ENCODE measurements at regions not wholly inside any gene's neighbourhood (a gene's known extent, or its start where the extent isn't known, plus 50 kb on each side); places are given as distances from the start of the nearest gene placed in this dataset.

DNA sequence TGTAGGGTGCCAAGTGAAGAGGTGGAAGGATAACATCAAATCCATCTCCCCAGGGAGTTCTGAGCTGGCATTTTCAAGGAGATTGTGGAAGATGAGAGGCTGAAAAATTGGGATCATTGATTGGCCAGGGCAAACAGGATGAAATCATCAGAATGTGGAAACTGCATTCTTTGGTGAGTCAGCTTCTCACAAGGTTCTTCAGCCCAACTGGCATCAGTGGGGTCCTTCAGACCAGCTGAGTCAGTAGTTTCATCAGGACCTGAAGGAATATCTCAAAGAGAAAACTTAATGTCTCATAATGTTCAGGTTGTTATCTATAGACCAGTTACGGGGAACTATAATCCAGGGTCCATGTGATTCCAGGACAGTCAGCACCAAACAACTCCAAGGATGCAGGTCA lies 195.8 kb downstream of the HAO1 start:
- TF ChIP-seq, protein P1, sequence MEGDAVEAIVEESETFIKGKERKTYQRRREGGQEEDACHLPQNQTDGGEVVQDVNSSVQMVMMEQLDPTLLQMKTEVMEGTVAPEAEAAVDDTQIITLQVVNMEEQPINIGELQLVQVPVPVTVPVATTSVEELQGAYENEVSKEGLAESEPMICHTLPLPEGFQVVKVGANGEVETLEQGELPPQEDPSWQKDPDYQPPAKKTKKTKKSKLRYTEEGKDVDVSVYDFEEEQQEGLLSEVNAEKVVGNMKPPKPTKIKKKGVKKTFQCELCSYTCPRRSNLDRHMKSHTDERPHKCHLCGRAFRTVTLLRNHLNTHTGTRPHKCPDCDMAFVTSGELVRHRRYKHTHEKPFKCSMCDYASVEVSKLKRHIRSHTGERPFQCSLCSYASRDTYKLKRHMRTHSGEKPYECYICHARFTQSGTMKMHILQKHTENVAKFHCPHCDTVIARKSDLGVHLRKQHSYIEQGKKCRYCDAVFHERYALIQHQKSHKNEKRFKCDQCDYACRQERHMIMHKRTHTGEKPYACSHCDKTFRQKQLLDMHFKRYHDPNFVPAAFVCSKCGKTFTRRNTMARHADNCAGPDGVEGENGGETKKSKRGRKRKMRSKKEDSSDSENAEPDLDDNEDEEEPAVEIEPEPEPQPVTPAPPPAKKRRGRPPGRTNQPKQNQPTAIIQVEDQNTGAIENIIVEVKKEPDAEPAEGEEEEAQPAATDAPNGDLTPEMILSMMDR (IDR thresholded peaks at IDR 0.05): no peak
- TF ChIP-seq, protein P2, sequence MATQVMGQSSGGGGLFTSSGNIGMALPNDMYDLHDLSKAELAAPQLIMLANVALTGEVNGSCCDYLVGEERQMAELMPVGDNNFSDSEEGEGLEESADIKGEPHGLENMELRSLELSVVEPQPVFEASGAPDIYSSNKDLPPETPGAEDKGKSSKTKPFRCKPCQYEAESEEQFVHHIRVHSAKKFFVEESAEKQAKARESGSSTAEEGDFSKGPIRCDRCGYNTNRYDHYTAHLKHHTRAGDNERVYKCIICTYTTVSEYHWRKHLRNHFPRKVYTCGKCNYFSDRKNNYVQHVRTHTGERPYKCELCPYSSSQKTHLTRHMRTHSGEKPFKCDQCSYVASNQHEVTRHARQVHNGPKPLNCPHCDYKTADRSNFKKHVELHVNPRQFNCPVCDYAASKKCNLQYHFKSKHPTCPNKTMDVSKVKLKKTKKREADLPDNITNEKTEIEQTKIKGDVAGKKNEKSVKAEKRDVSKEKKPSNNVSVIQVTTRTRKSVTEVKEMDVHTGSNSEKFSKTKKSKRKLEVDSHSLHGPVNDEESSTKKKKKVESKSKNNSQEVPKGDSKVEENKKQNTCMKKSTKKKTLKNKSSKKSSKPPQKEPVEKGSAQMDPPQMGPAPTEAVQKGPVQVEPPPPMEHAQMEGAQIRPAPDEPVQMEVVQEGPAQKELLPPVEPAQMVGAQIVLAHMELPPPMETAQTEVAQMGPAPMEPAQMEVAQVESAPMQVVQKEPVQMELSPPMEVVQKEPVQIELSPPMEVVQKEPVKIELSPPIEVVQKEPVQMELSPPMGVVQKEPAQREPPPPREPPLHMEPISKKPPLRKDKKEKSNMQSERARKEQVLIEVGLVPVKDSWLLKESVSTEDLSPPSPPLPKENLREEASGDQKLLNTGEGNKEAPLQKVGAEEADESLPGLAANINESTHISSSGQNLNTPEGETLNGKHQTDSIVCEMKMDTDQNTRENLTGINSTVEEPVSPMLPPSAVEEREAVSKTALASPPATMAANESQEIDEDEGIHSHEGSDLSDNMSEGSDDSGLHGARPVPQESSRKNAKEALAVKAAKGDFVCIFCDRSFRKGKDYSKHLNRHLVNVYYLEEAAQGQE (IDR thresholded peaks at IDR 0.05): no peak
- no peak for TF ChIP-seq POLR2A (IDR thresholded peaks at IDR 0.05; ENCODE audit: low read length)

Data from A549 (cell line).